ENCODE measurements at regions not wholly inside any gene's neighbourhood (a gene's known extent, or its start where the extent isn't known, plus 50 kb on each side); places are given as distances from the start of the nearest gene placed in this dataset.

GRCh38 chr2:75324861-75325284 is 125.6 kb upstream of the TACR1 start (continued):
- TF ChIP-seq ZNF462 (CRISPR knock-in tag; IDR thresholded peaks at IDR 0.05) (no peak), STAT1 (IDR thresholded peaks at IDR 0.05; ENCODE audit: unreplicated experiment) (no peak), POLR2AphosphoS5 (IDR thresholded peaks at IDR 0.05; ENCODE audit: low read depth) (no peak), EZH2 (IDR thresholded peaks at IDR 0.05; ENCODE audit: low read depth, unreplicated experiment) (no peak), EZH2phosphoT487 (IDR thresholded peaks at IDR 0.05; ENCODE audit: unreplicated experiment) (no peak), CREB1 (CRISPR knock-in tag; IDR thresholded peaks at IDR 0.05; ENCODE audit: low read depth) (no peak), NANOG (IDR thresholded peaks at IDR 0.05; ENCODE audit: borderline replicate concordance) (no peak), ZNF331 (CRISPR knock-in tag; IDR thresholded peaks at IDR 0.05; ENCODE audit: low read depth) (no peak), JUNB (IDR thresholded peaks at IDR 0.05; ENCODE audit: unreplicated experiment) (no peak)
- TF ChIP-seq, protein P1, sequence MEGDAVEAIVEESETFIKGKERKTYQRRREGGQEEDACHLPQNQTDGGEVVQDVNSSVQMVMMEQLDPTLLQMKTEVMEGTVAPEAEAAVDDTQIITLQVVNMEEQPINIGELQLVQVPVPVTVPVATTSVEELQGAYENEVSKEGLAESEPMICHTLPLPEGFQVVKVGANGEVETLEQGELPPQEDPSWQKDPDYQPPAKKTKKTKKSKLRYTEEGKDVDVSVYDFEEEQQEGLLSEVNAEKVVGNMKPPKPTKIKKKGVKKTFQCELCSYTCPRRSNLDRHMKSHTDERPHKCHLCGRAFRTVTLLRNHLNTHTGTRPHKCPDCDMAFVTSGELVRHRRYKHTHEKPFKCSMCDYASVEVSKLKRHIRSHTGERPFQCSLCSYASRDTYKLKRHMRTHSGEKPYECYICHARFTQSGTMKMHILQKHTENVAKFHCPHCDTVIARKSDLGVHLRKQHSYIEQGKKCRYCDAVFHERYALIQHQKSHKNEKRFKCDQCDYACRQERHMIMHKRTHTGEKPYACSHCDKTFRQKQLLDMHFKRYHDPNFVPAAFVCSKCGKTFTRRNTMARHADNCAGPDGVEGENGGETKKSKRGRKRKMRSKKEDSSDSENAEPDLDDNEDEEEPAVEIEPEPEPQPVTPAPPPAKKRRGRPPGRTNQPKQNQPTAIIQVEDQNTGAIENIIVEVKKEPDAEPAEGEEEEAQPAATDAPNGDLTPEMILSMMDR (conservative IDR thresholded peaks at IDR 0.05; ENCODE audit: low read depth in 2 of 2): no peak

Measured in GM23338 (cell line).